HepG2 (cell line): ENCODE measurements at regions not wholly inside any gene's neighbourhood (a gene's known extent, or its start where the extent isn't known, plus 50 kb on each side); places are given as distances from the start of the nearest gene placed in this dataset.

Experiments
- ATAC-seq: fragments of 200-7000 bp; cut with Tn5 transposase; 3 replicates; pipeline ENCODE4 v1.9.1; 2020; ENCODE audit warnings: mild to moderate bottlenecking, moderate library complexity
- BruUV-seq: library from RNA; stranded (reverse); fragments of 400-500 nt; replicated peaks from 2 replicates; lab custom pipeline; 2021; lab: Mats Ljungman, UMichigan
- CTCF ChIA-PET: fragments of 300-600 bp; formaldehyde crosslinking; extraction: SDS; loops from one replicate; lab custom pipeline; 2021; ENCODE audit warnings: low total read pairs, inconsistent platforms, low intra/inter-chr PET ratio; lab: Yijun Ruan, JAX
- POLR2A ChIA-PET: fragments of 350-600 bp; sonication (Branson Sonifier 250); formaldehyde crosslinking; loops from one replicate; lab custom pipeline; 2020; ENCODE audit warnings: antibody characterized with exemption, inconsistent platforms; lab: Yijun Ruan, JAX
- DNase-seq: peaks from one replicate; pipeline ENCODE4 v3.0.0-alpha.2; 2015; ENCODE audit warnings: low spot score
- FAIRE-seq: peaks from 3 replicates; lab custom pipeline; 2011; peaks lifted over from hg19 to GRCh38; lab: Jason Lieb, UNC
- H2AFZ ChIP-seq: one replicate; pipeline ENCODE4 v1.6.1; 2011; ENCODE audit warnings: low read length, inconsistent platforms
- H3K27ac ChIP-seq: fragments of 300-600 bp; 3 replicates; pipeline ENCODE4 v1.8.0; 2011; ENCODE audit warnings: mixed run types, mild to moderate bottlenecking, mixed read lengths, low read length, inconsistent platforms; ENCODE audit not compliant: insufficient read depth; ENCODE audit errors: extremely low read length
- H3K27me3 ChIP-seq, 2 experiments: fragments of 200-600 bp in 1 of 2; 2 replicates in 1 of 2; 3 replicates in 1 of 2; pipeline versions ENCODE4 v1.6.0 to v1.8.0; 2011; ENCODE audit warnings: low read length in 2 of 2, mild to moderate bottlenecking in 2 of 2, moderate library complexity in 2 of 2, inconsistent platforms in 1 of 2; ENCODE audit not compliant: insufficient read depth in 2 of 2, control insufficient read depth in 1 of 2
- H3K36me3 ChIP-seq, 2 experiments: fragments of 200-600 bp in 1 of 2; replicated peaks in 1 of 2; 2 replicates in 1 of 2; 3 replicates in 1 of 2; pipeline versions ENCODE4 v1.5.1 to v1.8.0; 2011; ENCODE audit warnings: low read length in 2 of 2, inconsistent platforms in 1 of 2; ENCODE audit not compliant: insufficient read depth in 2 of 2, control insufficient read depth in 1 of 2
- H3K4me1 ChIP-seq: 2 replicates; pipeline ENCODE4 v1.5.1; 2012; ENCODE audit warnings: low read length, inconsistent platforms; ENCODE audit not compliant: insufficient read depth
- H3K4me2 ChIP-seq: 2 replicates; pipeline ENCODE4 v1.6.0; 2011; ENCODE audit warnings: low read depth, low read length, inconsistent platforms
- H3K4me3 ChIP-seq, 3 experiments: fragments of 200-600 bp in 1 of 3; sonication (generic), shearing (Covaris generic) in 1 of 3; replicated peaks in 1 of 3; 2 replicates each; pipeline ENCODE4 v1.5.1; 2011 to 2016; ENCODE audit warnings: low read length in 3 of 3, inconsistent platforms in 2 of 3, low read depth in 2 of 3, mild to moderate bottlenecking in 2 of 3, control low read depth in 1 of 3, mixed read lengths in 1 of 3; ENCODE audit not compliant: insufficient read depth in 1 of 3
- H3K79me2 ChIP-seq: one replicate; pipeline ENCODE4 v1.6.1; 2011; ENCODE audit warnings: low read length, inconsistent platforms; ENCODE audit not compliant: insufficient read depth
- H3K9ac ChIP-seq: 2 replicates; pipeline ENCODE4 v1.6.0; 2011; ENCODE audit warnings: mild to moderate bottlenecking, low read depth, low read length, inconsistent platforms; ENCODE audit not compliant: insufficient read depth
- H3K9me3 ChIP-seq: 2 replicates; pipeline ENCODE4 v1.5.1; 2012; ENCODE audit warnings: mild to moderate bottlenecking, low read length
- H4K20me1 ChIP-seq: 2 replicates; pipeline ENCODE4 v1.6.0; 2011; ENCODE audit warnings: inconsistent platforms, mild to moderate bottlenecking, low read length, moderate library complexity; ENCODE audit not compliant: insufficient read depth
- HNF1B ChIP-seq: sonication (generic); formaldehyde crosslinking; IDR thresholded peaks from 2 replicates; pipeline ENCODE4 v1.5.1; 2020; ENCODE audit warnings: mild to moderate bottlenecking, moderate library complexity, missing genetic modification reagents
- MYC ChIP-seq: sonication (generic); formaldehyde crosslinking; IDR thresholded peaks from 2 replicates; pipeline ENCODE4 v1.9.0; 2021; ENCODE audit warnings: missing genetic modification reagents, borderline replicate concordance
- PAWR ChIP-seq: sonication (generic); formaldehyde crosslinking; IDR thresholded peaks from 2 replicates; pipeline ENCODE4 v1.4.0; 2020; ENCODE audit warnings: missing genetic modification reagents, mild to moderate bottlenecking, borderline replicate concordance
- ZNF160 ChIP-seq: sonication (generic); formaldehyde crosslinking; IDR thresholded peaks from 2 replicates; pipeline ENCODE4 v1.8.0; 2022; ENCODE audit warnings: mild to moderate bottlenecking, inconsistent platforms, missing genetic modification reagents
- ZNF724P ChIP-seq: sonication (generic); formaldehyde crosslinking; IDR thresholded peaks from 2 replicates; pipeline ENCODE4 v1.8.0; 2022; ENCODE audit warnings: missing genetic modification reagents, borderline replicate concordance
- ZSCAN22 ChIP-seq: sonication (generic); formaldehyde crosslinking; IDR thresholded peaks from 2 replicates; pipeline ENCODE4 v1.4.0; 2020; ENCODE audit warnings: mild to moderate bottlenecking, missing genetic modification reagents
- WGBS: methylation state at CpG from one replicate; pipeline ENCODE4 v1.1.6; 2017; ENCODE audit warnings: low lambda C conversion rate; 5-methylcytosine and 5-hydroxymethylcytosine counted together
- in situ Hi-C: cut with HindIII; loops from 2 replicates; pipeline ENCODE4 v1.10.0; 2017; ENCODE audit warnings: low pct_unique_long_range_greater_than_20kb; ENCODE audit not compliant: extremely low pct_ligation_motif_present
- intact Hi-C: fragments of 100-400 bp; cut with micrococcal nuclease; formaldehyde crosslinking; loops from one replicate; pipeline ENCODE4 v1.10.0; 2022; ENCODE audit not compliant: unreplicated experiment
- TF ChIP-seq, protein P1 (sequence below): sonication (generic); formaldehyde crosslinking; IDR thresholded peaks from 2 replicates; pipeline ENCODE4 v1.8.0; 2023; ENCODE audit warnings: mild to moderate bottlenecking, missing genetic modification reagents
- TF ChIP-seq, protein P2 (sequence below): sonication (generic); formaldehyde crosslinking; conservative IDR thresholded peaks from 2 replicates; pipeline ENCODE4 v1.4.0; 2020; ENCODE audit warnings: missing genetic modification reagents
- TF ChIP-seq, protein P3 (sequence below): IDR thresholded peaks from 2 replicates; pipeline ENCODE4 v1.6.1; 2018; ENCODE audit warnings: missing genetic modification reagents, mild to moderate bottlenecking, missing compliant biosample characterization

DNA sequence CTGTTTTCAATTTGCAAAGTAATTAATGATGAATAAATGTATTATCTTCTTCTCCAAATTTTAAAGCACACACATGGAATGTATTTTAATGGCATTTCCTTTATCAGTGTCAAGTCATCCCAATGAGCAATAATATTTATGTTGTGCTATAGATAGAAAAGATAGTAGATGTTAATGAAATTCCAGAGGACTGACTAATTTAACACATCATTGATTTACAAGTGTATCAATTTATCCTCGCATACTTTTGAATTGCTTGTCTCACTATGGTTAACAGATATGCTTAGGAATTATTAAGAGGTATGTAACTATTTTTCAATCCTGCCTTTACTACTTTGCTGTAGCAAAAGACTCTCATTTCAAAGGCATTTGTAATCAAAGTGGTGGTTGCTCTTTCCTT, 842.9 kb downstream of the SLC6A15 start:
- POLR2A ChIA-PET, result no interaction called here
- no peaks in the 10 kb centered on the region for H3K36me3 ChIP-seq
- H3K27me3 ChIP-seq, result no peaks in the 10 kb centered on the region
- 0% methylated on average over 1 of the region's 1 CpG for WGBS
- no peak for ATAC-seq
- no peak for DNase-seq
- no peak for FAIRE-seq
- BruUV-seq, result no TSS peak
- TF ChIP-seq, protein P1, sequence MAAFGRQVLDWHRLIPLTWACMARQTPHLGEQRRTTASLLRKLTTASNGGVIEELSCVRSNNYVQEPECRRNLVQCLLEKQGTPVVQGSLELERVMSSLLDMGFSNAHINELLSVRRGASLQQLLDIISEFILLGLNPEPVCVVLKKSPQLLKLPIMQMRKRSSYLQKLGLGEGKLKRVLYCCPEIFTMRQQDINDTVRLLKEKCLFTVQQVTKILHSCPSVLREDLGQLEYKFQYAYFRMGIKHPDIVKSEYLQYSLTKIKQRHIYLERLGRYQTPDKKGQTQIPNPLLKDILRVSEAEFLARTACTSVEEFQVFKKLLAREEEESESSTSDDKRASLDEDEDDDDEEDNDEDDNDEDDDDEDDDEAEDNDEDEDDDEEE (CRISPR knock-in tag), result no peak
- no peak for TF ChIP-seq ZSCAN22
- TF ChIP-seq PAWR, result no peak
- no peak for TF ChIP-seq ZNF724P (CRISPR knock-in tag)
- TF ChIP-seq MYC (CRISPR knock-in tag), result no peak
- TF ChIP-seq, protein P2, sequence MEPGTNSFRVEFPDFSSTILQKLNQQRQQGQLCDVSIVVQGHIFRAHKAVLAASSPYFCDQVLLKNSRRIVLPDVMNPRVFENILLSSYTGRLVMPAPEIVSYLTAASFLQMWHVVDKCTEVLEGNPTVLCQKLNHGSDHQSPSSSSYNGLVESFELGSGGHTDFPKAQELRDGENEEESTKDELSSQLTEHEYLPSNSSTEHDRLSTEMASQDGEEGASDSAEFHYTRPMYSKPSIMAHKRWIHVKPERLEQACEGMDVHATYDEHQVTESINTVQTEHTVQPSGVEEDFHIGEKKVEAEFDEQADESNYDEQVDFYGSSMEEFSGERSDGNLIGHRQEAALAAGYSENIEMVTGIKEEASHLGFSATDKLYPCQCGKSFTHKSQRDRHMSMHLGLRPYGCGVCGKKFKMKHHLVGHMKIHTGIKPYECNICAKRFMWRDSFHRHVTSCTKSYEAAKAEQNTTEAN (CRISPR knock-in tag), result no peak
- TF ChIP-seq ZNF160 (CRISPR knock-in tag), result no peak
- no peak for TF ChIP-seq HNF1B
- TF ChIP-seq, protein P3, sequence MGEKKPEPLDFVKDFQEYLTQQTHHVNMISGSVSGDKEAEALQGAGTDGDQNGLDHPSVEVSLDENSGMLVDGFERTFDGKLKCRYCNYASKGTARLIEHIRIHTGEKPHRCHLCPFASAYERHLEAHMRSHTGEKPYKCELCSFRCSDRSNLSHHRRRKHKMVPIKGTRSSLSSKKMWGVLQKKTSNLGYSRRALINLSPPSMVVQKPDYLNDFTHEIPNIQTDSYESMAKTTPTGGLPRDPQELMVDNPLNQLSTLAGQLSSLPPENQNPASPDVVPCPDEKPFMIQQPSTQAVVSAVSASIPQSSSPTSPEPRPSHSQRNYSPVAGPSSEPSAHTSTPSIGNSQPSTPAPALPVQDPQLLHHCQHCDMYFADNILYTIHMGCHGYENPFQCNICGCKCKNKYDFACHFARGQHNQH (CRISPR knock-in tag), result no peak
- TF ChIP-seq, all 625 proteins: peak for 0
- no peaks in the 10 kb centered on the region for H3K79me2 ChIP-seq
- no peak overlapping the region for H2AFZ ChIP-seq
- H4K20me1 ChIP-seq, result no peaks in the 10 kb centered on the region
- H3K4me3 ChIP-seq, result no peak overlapping the region
- no peaks in the 10 kb centered on the region for H3K4me1 ChIP-seq
- H3K9me3 ChIP-seq, result no peaks in the 10 kb centered on the region
- in situ Hi-C loops, result no loop called here
- no peak overlapping the region for H3K9ac ChIP-seq
- no peak overlapping the region for H3K4me2 ChIP-seq
- H3K27ac ChIP-seq, result no peak overlapping the region
- intact Hi-C loops, result no loop called here
- CTCF ChIA-PET, result no interaction called here
